ENCODE measurements at regions not wholly inside any gene's neighbourhood (a gene's known extent, or its start where the extent isn't known, plus 50 kb on each side); places are given as distances from the start of the nearest gene placed in this dataset.

- Mint-ChIP-seq H3K27ac (no peak overlapping the region), H3K36me3 (no peaks in the 10 kb centered on the region)
Measured at GRCh38 chr20:41978875-41979274, 360.7 kb upstream of the CHD6 start.

DNA sequence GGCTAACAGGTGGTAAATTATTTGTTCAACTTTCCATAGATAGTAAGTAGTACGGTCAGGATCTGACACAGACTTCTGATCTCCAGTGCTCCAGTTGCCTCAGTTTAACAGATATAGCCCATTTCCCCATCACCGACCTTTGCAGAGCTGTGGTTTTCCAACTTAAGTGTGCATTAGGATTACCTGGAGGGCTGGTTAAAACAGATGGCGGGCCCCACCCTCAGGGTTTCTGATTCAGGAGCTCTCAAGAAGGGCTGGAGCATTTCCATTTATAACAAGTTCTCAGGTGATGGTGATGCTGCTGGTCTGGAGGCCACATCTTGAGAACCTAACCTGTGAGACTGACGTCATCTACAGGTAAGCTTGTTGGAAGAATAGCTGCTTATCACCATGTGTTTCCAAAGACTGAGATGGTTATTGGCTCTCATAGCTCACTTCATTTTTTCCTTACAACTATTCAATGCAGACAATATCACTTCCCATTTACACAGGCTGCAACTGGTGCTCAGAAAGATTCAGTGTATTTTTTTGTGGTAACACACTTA lies 360.1 kb upstream of the CHD6 start:
- no peak overlapping the region for H3K27ac Mint-ChIP-seq
- H3K4me3 Mint-ChIP-seq, result no peak overlapping the region
- no peaks in the 10 kb centered on the region for H3K36me3 Mint-ChIP-seq
- H3K9me3 Mint-ChIP-seq, result no peaks in the 10 kb centered on the region
- H3K27me3 Mint-ChIP-seq, result no peaks in the 10 kb centered on the region
- no peaks in the 10 kb centered on the region for H3K4me1 Mint-ChIP-seq
- no peak for DNase-seq

More at GRCh38 chr20:41978875-41979274, 360.7 kb upstream of the CHD6 start:
- no peak for DNase-seq
- no peaks in the 10 kb centered on the region for H3K27me3 Mint-ChIP-seq
- H3K9me3 Mint-ChIP-seq, result no peaks in the 10 kb centered on the region
- H3K4me1 Mint-ChIP-seq, result no peaks in the 10 kb centered on the region
- no peak overlapping the region for H3K4me3 Mint-ChIP-seq

DNA sequence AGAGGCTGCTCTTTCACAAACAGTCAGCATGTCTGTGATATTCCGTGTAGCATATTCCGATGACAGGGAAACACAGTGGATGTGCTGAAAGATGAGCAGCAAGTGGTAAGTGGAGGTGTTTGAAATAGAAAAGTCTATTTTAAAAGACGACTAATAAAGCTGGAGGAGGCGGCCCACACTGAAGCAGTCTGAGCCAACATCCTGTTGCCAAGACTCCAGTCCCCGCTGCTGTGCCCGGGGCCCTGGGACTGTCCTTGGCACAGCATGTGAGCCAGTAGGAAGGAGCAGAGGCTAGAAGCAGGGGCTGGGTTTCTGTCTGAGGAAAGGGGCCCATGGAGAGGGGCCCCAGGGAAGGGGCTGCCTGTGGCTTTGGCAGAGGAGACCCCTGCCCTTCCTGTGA lies 351.5 kb upstream of the CHD6 start:
- DNase-seq, result no peak
- no peaks in the 10 kb centered on the region for H3K27me3 Mint-ChIP-seq
- no peak overlapping the region for H3K4me3 Mint-ChIP-seq
- H3K36me3 Mint-ChIP-seq, result no peaks in the 10 kb centered on the region
- no peaks in the 10 kb centered on the region for H3K4me1 Mint-ChIP-seq
- no peak overlapping the region for H3K27ac Mint-ChIP-seq
- H3K9me3 Mint-ChIP-seq, result peaks cover 4% of the 10 kb centered on the region

DNA sequence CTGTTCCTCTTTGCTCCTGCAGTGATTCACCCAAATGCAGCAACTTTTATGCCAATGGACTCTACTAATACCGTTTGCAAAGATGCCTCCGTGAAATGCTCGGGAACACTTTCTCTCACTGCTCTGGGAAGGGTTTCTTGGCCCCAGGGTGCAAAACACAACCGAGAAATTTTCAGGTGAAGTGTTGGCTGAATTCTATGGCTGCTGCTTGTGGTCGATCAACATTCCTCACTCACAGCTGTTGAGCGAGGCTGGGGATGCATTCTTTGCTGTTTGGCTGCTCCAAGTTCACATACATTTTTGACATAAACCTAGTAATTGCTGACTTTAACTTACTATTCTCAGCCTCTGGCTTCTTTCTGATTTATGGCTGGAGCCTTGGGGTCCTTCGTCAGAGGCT lies 342.0 kb upstream of the CHD6 start:
- Mint-ChIP-seq H3K27me3 (no peaks in the 10 kb centered on the region), H3K36me3 (no peaks in the 10 kb centered on the region), H3K27ac (no peak overlapping the region)

GRCh38 chr20:41958391-41958790 lies 340.2 kb upstream of the CHD6 start:
- H3K27me3 Mint-ChIP-seq, result no peaks in the 10 kb centered on the region
- no peak overlapping the region for H3K4me3 Mint-ChIP-seq
- no peaks in the 10 kb centered on the region for H3K9me3 Mint-ChIP-seq
- DNase-seq, result no peak
- H3K4me1 Mint-ChIP-seq, result no peaks in the 10 kb centered on the region
- no peaks in the 10 kb centered on the region for H3K36me3 Mint-ChIP-seq
- no peak overlapping the region for H3K27ac Mint-ChIP-seq

More for the DNA sequence above, 342.0 kb upstream of the CHD6 start:
- Mint-ChIP-seq H3K4me3 (no peak overlapping the region), H3K4me1 (no peaks in the 10 kb centered on the region), H3K9me3 (no peaks in the 10 kb centered on the region)
- no peak for DNase-seq

DNA sequence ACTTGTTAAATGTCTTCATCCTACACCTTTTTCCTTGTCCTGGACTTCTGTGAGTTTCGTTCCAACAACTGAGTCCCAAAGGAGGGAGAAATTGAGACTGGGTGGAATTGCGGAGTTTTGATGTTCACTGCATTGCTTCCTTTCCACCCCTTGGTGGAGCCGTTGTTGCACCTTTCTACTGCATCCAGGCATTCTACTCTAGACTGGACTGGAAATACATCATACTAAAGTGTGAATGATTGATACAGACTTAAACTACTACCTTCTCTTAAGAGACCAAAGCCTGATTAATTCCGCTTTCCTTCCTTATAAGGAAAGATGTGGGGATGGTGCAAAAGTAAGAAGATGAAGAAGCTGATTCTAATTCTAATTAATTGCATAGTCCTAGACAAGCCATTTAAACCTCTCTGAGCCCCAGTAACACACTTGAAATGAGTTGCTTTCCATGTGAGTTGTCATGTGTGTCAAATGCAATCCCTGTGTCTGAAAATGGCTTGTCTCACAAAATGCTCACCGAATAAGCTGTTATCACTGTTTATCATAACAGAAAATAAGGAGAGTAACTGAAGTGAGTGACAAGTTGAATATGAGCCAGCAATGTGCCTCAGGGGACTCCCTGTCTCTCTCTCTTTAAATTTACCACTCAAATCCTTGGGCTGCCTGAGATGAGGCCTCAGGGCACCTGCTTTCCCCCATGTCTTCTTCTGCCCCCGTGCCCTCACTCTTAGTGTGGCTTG lies 338.3 kb upstream of the CHD6 start:
- no peaks in the 10 kb centered on the region for H3K27me3 Mint-ChIP-seq
- H3K27ac Mint-ChIP-seq, result no peak overlapping the region
- no peaks in the 10 kb centered on the region for H3K9me3 Mint-ChIP-seq
- no peaks in the 10 kb centered on the region for H3K36me3 Mint-ChIP-seq
- no peaks in the 10 kb centered on the region for H3K4me1 Mint-ChIP-seq
- no peak overlapping the region for H3K4me3 Mint-ChIP-seq
- DNase-seq, result no peak

DNA sequence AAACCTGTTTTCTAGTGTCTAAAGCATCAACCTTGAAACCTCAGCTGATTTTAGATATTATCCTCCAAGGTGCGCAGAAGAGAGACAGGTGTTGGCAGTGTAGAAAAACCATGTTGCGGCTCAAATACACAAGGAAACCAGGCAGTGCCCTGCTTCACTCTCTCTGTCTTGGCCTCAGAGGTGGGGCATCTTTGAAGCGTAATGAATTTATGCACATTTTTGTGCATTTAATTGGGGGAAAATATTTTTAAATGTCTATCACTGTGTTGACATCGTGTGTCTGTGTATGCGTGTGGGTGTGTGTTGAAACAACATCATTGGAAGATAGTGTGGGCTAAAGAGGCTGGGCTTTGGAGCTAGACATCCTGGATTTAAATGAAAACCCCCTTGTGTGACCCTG lies 334.0 kb upstream of the CHD6 start:
- Mint-ChIP-seq H3K9me3 (no peaks in the 10 kb centered on the region), H3K36me3 (no peaks in the 10 kb centered on the region)

DNA sequence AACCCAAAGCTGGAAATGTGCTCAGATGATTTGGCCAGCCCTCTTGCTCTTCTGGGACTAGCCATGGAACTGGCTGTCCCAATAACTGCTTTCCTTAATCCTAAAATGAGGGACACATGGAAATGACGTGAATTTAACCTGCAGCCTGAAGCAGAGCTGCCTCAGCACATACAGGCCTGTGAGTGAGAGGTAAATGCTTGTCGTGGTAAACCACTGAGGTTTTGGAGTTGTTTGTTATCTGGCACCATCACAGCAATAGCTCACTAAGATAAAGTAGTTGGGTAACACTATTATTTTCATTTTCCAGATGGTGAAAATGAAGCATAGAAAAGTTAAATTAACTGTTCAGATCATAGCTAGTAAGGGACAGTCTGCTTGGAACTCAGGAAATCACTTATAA lies 333.4 kb upstream of the CHD6 start:
- DNase-seq, result no peak
- Mint-ChIP-seq H3K9me3 (no peaks in the 10 kb centered on the region), H3K4me1 (no peaks in the 10 kb centered on the region), H3K36me3 (no peaks in the 10 kb centered on the region), H3K27me3 (no peaks in the 10 kb centered on the region), H3K27ac (no peak overlapping the region), H3K4me3 (no peak overlapping the region)

More for the DNA sequence above, 334.0 kb upstream of the CHD6 start:
- no peak overlapping the region for H3K27ac Mint-ChIP-seq
- H3K4me1 Mint-ChIP-seq, result no peaks in the 10 kb centered on the region
- no peak overlapping the region for H3K4me3 Mint-ChIP-seq
- DNase-seq, result no peak
- H3K27me3 Mint-ChIP-seq, result no peaks in the 10 kb centered on the region

GRCh38 chr20:41939659-41940058 lies 321.5 kb upstream of the CHD6 start:
- Mint-ChIP-seq H3K4me1 (no peaks in the 10 kb centered on the region), H3K27ac (no peak overlapping the region), H3K4me3 (no peak overlapping the region), H3K36me3 (no peaks in the 10 kb centered on the region), H3K9me3 (no peaks in the 10 kb centered on the region), H3K27me3 (peaks cover 4% of the 10 kb centered on the region)
- DNase-seq, result no peak

GRCh38 chr20:41938353-41938752 lies 320.2 kb upstream of the CHD6 start:
- Mint-ChIP-seq H3K36me3 (no peaks in the 10 kb centered on the region), H3K27ac (no peak overlapping the region), H3K27me3 (peaks cover 4% of the 10 kb centered on the region), H3K4me3 (no peak overlapping the region), H3K4me1 (no peaks in the 10 kb centered on the region), H3K9me3 (no peaks in the 10 kb centered on the region)
- no peak for DNase-seq

GRCh38 chr20:41935259-41935791 lies 317.1 kb upstream of the CHD6 start:
- H3K27me3 Mint-ChIP-seq, result no peaks in the 10 kb centered on the region

DNA sequence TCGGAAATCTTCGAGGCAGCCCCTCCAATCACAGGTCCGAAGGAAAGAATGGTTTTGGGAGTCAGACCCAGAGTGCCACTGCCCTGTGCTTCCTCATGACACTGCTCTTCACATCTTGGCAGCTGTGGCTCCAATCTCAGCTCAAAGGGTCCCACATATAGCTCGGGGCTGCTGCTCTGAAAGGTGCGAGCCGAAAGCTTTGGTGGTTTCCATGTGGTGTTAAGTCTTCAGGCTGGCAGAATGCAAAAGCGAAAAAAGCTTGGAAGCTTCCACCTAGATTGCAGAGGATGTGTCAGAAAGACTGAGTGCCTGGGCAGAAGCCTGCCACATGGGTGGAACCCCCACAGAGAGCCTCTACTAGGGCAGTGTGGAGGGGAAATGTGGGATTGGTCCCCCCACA lies 314.3 kb upstream of the CHD6 start:
- no peaks in the 10 kb centered on the region for H3K36me3 Mint-ChIP-seq
- no peaks in the 10 kb centered on the region for H3K4me1 Mint-ChIP-seq
- H3K27ac Mint-ChIP-seq, result no peak overlapping the region
- no peak for DNase-seq
- no peaks in the 10 kb centered on the region for H3K27me3 Mint-ChIP-seq
- no peaks in the 10 kb centered on the region for H3K9me3 Mint-ChIP-seq
- no peak overlapping the region for H3K4me3 Mint-ChIP-seq

More at GRCh38 chr20:41935259-41935791, 317.1 kb upstream of the CHD6 start:
- Mint-ChIP-seq H3K9me3 (no peaks in the 10 kb centered on the region), H3K27ac (no peak overlapping the region), H3K4me3 (no peak overlapping the region), H3K4me1 (no peaks in the 10 kb centered on the region), H3K36me3 (no peaks in the 10 kb centered on the region)
- DNase-seq, result no peak

- H3K4me1 Mint-ChIP-seq, result no peaks in the 10 kb centered on the region
- no peak overlapping the region for H3K4me3 Mint-ChIP-seq
- no peaks in the 10 kb centered on the region for H3K9me3 Mint-ChIP-seq
- peaks cover 4% of the 10 kb centered on the region for H3K27me3 Mint-ChIP-seq
- no peaks in the 10 kb centered on the region for H3K36me3 Mint-ChIP-seq
- no peak for DNase-seq
- no peak overlapping the region for H3K27ac Mint-ChIP-seq
Measured at GRCh38 chr20:41927655-41928054, 309.5 kb upstream of the CHD6 start.

- no peaks in the 10 kb centered on the region for H3K4me1 Mint-ChIP-seq
- no peaks in the 10 kb centered on the region for H3K9me3 Mint-ChIP-seq
- no peak for DNase-seq
- H3K36me3 Mint-ChIP-seq, result no peaks in the 10 kb centered on the region
- H3K27ac Mint-ChIP-seq, result no peak overlapping the region
- peaks cover 4% of the 10 kb centered on the region for H3K27me3 Mint-ChIP-seq
- no peak overlapping the region for H3K4me3 Mint-ChIP-seq
Measured at GRCh38 chr20:41927189-41927588, 309.0 kb upstream of the CHD6 start.

DNA sequence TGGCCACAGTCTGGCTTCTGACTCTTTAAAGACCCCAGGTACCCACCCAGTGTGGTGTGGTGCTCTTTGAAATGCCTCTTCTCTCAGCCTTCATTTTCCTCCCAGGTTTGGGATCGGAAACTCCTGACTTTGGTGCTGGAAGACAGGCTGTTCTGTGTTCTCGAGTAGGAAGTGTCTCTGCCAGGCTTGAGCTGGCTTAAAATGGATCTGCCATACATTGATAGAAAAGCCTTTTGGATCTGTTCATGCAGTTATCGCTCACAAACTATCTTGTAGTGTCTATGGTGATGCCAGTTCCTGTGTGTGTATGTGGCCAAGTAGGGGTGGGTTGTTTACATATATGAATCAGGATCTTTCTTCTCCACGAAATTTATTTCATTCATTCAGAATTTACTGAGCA lies 307.3 kb upstream of the CHD6 start:
- peaks cover 8% of the 10 kb centered on the region for H3K27me3 Mint-ChIP-seq
- H3K27ac Mint-ChIP-seq, result no peak overlapping the region
- no peak overlapping the region for H3K4me3 Mint-ChIP-seq

GRCh38 chr20:41923624-41924023 lies 305.4 kb upstream of the CHD6 start:
- Mint-ChIP-seq H3K4me3 (no peak overlapping the region), H3K9me3 (no peaks in the 10 kb centered on the region), H3K27ac (no peak overlapping the region)

More for the DNA sequence above, 307.3 kb upstream of the CHD6 start:
- no peak for DNase-seq
- H3K4me1 Mint-ChIP-seq, result no peaks in the 10 kb centered on the region
- H3K9me3 Mint-ChIP-seq, result no peaks in the 10 kb centered on the region
- no peaks in the 10 kb centered on the region for H3K36me3 Mint-ChIP-seq

More at GRCh38 chr20:41923624-41924023, 305.4 kb upstream of the CHD6 start:
- no peak for DNase-seq
- Mint-ChIP-seq H3K4me1 (no peaks in the 10 kb centered on the region), H3K27me3 (peaks cover 11% of the 10 kb centered on the region), H3K36me3 (no peaks in the 10 kb centered on the region)

Measured in activated naive CD8-positive, alpha-beta T cell treated with anti-CD3 and anti-CD28 coated beads for 36 hours (primary cell).